ENCODE measurements at regions not wholly inside any gene's neighbourhood (a gene's known extent, or its start where the extent isn't known, plus 50 kb on each side); places are given as distances from the start of the nearest gene placed in this dataset.

DNA sequence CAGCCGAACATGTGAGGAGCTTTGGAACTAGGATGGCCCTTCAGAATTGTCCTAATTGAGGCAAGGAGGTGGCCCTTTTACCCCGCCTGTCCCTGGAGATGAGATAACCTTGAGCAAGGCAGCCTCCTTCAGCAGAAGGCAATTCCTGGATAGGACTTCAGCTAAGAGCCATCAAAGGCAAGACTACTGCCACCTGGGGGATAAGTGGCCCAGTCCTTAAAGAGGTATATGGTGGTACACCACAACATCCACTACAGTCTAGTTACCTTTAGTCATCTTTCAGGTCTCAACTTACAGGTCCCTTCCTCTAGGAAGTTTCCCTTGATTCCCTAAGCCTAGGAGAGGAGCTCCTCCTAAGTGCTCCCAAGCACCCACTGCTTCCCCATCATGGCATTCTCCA lies 204.2 kb upstream of the CDKN3 start:
- TF ChIP-seq EZH2 (IDR thresholded peaks at IDR 0.05), result no peak
- TF ChIP-seq POLR2AphosphoS5 (IDR thresholded peaks at IDR 0.05; ENCODE audit: borderline replicate concordance, low read depth, low read length), result no peak
- no peak for TF ChIP-seq FOXP2 (optimal IDR thresholded peaks at IDR 0.05; ENCODE audit: control extremely low read depth, extremely low read length, insufficient read depth)
